ENCODE measurements at regions not wholly inside any gene's neighbourhood (a gene's known extent, or its start where the extent isn't known, plus 50 kb on each side); places are given as distances from the start of the nearest gene placed in this dataset.
A peak's percentile ranks its signal among the peaks of the same experiment; 100 is the strongest.

DNA sequence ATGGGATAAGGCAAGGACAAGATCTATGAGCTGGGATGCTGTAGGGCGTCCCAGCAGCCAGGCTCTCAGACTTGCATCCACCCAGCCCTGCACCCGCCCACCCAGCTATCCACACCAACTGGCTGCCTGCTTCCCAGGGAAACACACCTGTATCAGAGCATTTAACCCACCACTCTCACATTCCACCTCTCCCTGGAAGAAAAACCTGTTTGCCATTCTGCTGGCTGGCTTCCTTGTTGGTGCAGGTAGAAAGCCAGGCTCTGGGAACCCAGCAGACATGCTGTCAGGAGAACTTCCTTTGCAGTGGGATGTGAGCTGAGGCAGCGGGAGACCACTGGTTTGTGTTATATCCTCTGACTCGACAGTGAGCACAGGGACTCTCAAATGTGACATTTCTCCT is 67.0 kb downstream of the FAM241B start:
- DNase-seq (ENCODE audit: extremely low spot score, unreplicated experiment): no peak

DNA sequence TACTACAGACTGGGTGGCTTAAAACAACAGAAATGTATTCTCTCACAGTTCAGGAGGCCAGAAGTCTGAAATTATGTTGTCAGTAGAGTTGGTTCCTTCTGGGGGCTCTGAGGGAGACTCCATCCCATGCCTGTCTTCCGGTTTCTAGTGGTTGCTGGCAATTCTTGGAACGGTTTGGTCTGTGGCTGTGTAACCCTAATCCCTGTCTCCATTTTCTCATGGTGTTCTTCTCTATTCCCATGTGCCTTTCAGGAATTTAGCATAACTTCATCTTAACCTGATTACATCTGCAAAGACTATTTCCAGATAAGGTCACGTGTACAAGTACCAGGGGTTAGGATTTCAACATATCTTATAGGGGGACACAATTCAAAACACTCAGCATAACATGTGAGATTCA is 73.2 kb downstream of the FAM241B start:
- peaks cover 37% of the 10 kb centered on the region for H3K27me3 Mint-ChIP-seq
- H3K9me3 Mint-ChIP-seq: peaks cover 9% of the 10 kb centered on the region
- H3K4me1 Mint-ChIP-seq (ENCODE audit: unreplicated experiment): no peaks in the 10 kb centered on the region
- TF ChIP-seq, protein P1, sequence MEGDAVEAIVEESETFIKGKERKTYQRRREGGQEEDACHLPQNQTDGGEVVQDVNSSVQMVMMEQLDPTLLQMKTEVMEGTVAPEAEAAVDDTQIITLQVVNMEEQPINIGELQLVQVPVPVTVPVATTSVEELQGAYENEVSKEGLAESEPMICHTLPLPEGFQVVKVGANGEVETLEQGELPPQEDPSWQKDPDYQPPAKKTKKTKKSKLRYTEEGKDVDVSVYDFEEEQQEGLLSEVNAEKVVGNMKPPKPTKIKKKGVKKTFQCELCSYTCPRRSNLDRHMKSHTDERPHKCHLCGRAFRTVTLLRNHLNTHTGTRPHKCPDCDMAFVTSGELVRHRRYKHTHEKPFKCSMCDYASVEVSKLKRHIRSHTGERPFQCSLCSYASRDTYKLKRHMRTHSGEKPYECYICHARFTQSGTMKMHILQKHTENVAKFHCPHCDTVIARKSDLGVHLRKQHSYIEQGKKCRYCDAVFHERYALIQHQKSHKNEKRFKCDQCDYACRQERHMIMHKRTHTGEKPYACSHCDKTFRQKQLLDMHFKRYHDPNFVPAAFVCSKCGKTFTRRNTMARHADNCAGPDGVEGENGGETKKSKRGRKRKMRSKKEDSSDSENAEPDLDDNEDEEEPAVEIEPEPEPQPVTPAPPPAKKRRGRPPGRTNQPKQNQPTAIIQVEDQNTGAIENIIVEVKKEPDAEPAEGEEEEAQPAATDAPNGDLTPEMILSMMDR (conservative IDR thresholded peaks at IDR 0.05): no peak
- no peak for DNase-seq (ENCODE audit: extremely low spot score, unreplicated experiment)
- no peak overlapping the region for H3K27ac Mint-ChIP-seq
- no peak overlapping the region for H3K4me3 Mint-ChIP-seq
- no peaks in the 10 kb centered on the region for H3K36me3 Mint-ChIP-seq

More for the DNA sequence above, 67.0 kb downstream of the FAM241B start:
- H3K36me3 Mint-ChIP-seq: no peaks in the 10 kb centered on the region
- H3K9me3 Mint-ChIP-seq: no peaks in the 10 kb centered on the region
- peaks cover 4% of the 10 kb centered on the region for H3K4me1 Mint-ChIP-seq (ENCODE audit: unreplicated experiment)
- no peak overlapping the region for H3K27ac Mint-ChIP-seq
- H3K4me3 Mint-ChIP-seq: no peak overlapping the region
- TF ChIP-seq, protein P1 (conservative IDR thresholded peaks at IDR 0.05): no peak
- H3K27me3 Mint-ChIP-seq: peaks cover 16% of the 10 kb centered on the region

DNA sequence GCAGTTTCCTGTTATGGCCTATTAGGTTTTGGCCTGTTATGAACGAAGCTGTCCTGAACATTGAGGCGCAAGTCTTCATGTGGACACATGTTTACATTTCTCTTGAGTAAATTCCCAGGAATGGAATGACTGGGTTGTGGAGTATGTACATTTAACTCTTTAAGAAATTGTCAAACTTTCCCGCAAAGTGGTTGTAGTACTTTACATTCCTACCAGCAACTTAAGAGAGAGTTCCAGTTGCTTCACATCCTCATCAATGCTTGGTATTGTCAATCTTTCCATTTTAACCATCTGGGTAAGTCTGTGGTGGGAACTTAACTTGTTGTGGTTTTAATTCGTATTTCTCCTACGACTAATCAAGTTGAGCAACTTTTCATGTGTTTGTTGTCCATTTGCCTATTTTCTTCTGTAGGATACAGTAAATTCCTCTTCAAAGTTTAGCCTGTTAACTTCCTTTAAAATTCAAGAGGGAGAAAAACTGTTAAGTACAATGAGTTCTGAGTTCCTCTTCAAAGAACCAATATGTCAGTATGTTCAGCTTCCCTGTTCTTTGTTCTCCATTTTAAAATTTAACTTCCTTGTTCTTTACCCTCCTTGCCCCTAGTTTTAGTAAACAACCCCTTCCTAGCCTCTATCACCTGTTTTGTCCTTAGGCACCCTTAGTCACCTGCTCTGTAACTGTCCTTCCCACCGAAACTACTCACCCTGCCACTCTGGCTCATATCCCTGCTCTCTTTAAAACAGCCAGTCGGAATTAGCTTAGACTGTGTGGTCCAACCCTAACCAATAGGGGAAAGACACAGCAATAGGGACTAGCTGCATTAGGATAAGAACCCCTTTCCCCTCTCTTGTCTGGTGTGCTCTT is 74.0 kb downstream of the FAM241B start:
- TF ChIP-seq, protein P1 (conservative IDR thresholded peaks at IDR 0.05): no peak
- Mint-ChIP-seq H3K27ac (no peak overlapping the region), H3K4me1 (ENCODE audit: unreplicated experiment) (no peaks in the 10 kb centered on the region), H3K4me3 (no peak overlapping the region), H3K27me3 (peaks cover 36% of the 10 kb centered on the region), H3K36me3 (no peaks in the 10 kb centered on the region), H3K9me3 (peaks cover 9% of the 10 kb centered on the region)
- no peak for DNase-seq (ENCODE audit: extremely low spot score, unreplicated experiment)

DNA sequence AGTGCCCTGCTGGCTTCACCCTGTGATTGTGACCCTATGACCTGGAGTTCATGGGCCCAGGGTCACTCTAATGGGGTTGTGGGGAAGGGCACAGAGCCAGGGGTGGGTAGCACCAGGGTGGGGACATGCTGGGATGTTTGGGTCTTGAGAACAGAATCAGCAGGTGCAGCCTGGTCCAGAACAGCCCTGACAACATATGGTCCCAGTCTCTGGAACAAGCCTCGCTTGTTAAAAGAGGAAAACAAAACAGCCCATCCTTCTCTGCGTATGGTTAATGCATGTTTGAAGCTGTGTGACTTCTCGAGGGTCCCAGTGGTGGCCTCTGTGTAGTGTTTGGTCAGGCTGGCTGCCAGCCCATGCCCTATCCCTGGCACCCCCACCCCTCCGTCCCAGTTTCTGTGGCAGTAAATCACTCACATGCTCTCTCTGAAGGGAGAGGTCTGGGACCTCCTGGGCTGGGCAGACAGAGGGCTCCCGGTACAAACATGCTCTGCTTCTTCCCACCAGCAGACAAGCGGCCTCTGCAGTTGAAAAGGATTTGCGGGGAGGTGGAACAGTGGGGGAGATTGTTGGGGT is 79.4 kb downstream of the FAM241B start:
- no peaks in the 10 kb centered on the region for H3K36me3 Mint-ChIP-seq
- DNase-seq (ENCODE audit: extremely low spot score, unreplicated experiment): no peak
- H3K9me3 Mint-ChIP-seq: peaks cover 2% of the 10 kb centered on the region
- no peak overlapping the region for H3K4me3 Mint-ChIP-seq
- peaks cover 20% of the 10 kb centered on the region for H3K27me3 Mint-ChIP-seq
- H3K4me1 Mint-ChIP-seq (ENCODE audit: unreplicated experiment): peaks cover 23% of the 10 kb centered on the region
- no peak overlapping the region for H3K27ac Mint-ChIP-seq
- TF ChIP-seq, protein P1 (conservative IDR thresholded peaks at IDR 0.05): no peak

DNA sequence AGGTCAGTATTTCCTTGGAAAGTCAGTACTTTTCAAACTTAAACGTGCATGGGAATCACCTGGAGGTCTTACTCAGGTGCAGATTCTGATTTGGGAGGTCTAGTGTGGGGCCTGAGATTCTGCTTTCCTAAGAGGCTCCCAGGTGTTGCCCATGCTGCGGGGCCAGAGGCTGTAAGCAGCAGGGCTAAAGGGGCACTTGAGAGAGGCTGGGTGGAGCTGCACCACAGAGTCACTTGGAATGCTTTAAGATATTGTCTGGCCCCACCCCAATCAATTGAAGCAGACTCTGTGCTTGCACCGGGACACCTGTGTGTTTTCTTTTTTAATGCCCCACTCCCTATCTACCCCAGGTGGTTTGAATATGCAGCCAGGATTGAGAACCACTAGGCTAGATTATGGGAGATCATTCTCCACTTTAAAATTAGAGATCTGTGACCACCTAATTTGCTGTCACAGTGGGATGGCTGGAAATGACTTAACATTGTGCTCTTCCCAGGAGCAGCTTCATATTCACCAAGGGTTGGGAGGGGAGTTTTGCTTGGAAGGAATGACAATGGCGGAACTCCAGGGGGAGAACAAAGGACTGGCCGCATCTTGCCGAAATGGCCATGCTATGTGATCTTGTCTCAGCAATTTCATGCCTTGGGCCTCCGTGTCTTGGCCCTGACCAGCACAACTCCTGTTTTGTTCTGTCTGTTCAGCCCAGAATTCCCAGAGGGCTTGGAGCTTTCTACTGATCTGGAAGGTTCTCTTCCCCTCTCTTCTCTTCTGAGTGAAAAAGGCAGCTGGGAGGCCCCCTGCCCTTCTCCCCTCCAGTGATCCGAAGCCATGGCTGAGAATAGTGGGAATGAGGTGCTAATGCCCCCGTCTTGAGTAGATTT is 80.2 kb downstream of the FAM241B start:
- H3K27ac Mint-ChIP-seq: peak overlapping the region; percentile 51
- H3K27me3 Mint-ChIP-seq: peaks cover 19% of the 10 kb centered on the region
- H3K36me3 Mint-ChIP-seq: no peaks in the 10 kb centered on the region
- peaks cover 25% of the 10 kb centered on the region for H3K4me1 Mint-ChIP-seq (ENCODE audit: unreplicated experiment)
- H3K9me3 Mint-ChIP-seq: no peaks in the 10 kb centered on the region
- peak overlapping the region; percentile 28 for H3K4me3 Mint-ChIP-seq
- DNase-seq (ENCODE audit: extremely low spot score, unreplicated experiment): no peak
- TF ChIP-seq, protein P1 (conservative IDR thresholded peaks at IDR 0.05): no peak

Data from type B pancreatic cell (in vitro differentiated cells).